HepG2 (cell line): ENCODE measurements at regions not wholly inside any gene's neighbourhood (a gene's known extent, or its start where the extent isn't known, plus 50 kb on each side); places are given as distances from the start of the nearest gene placed in this dataset.

Source experiments
- ATAC-seq: fragments of 200-7000 bp; cut with Tn5 transposase; 3 replicates; pipeline ENCODE4 v1.9.1; 2020; ENCODE audit warnings: mild to moderate bottlenecking, moderate library complexity
- BruUV-seq: library from RNA; stranded (reverse); fragments of 400-500 nt; replicated peaks from 2 replicates; lab custom pipeline; 2021; lab: Mats Ljungman, UMichigan
- CTCF ChIA-PET: fragments of 300-600 bp; formaldehyde crosslinking; extraction: SDS; loops from one replicate; lab custom pipeline; 2021; ENCODE audit warnings: low total read pairs, inconsistent platforms, low intra/inter-chr PET ratio; lab: Yijun Ruan, JAX
- POLR2A ChIA-PET: fragments of 350-600 bp; sonication (Branson Sonifier 250); formaldehyde crosslinking; loops from one replicate; lab custom pipeline; 2020; ENCODE audit warnings: antibody characterized with exemption, inconsistent platforms; lab: Yijun Ruan, JAX
- DNase-seq: peaks from one replicate; pipeline ENCODE4 v3.0.0-alpha.2; 2015; ENCODE audit warnings: low spot score
- FAIRE-seq: peaks from 3 replicates; lab custom pipeline; 2011; peaks lifted over from hg19 to GRCh38; lab: Jason Lieb, UNC
- H2AFZ ChIP-seq: one replicate; pipeline ENCODE4 v1.6.1; 2011; ENCODE audit warnings: low read length, inconsistent platforms
- H3K27ac ChIP-seq: fragments of 300-600 bp; 3 replicates; pipeline ENCODE4 v1.8.0; 2011; ENCODE audit warnings: mixed run types, mild to moderate bottlenecking, mixed read lengths, low read length, inconsistent platforms; ENCODE audit not compliant: insufficient read depth; ENCODE audit errors: extremely low read length
- H3K27me3 ChIP-seq, 2 experiments: fragments of 200-600 bp in 1 of 2; 2 replicates in 1 of 2; 3 replicates in 1 of 2; pipeline versions ENCODE4 v1.6.0 to v1.8.0; 2011; ENCODE audit warnings: low read length in 2 of 2, mild to moderate bottlenecking in 2 of 2, moderate library complexity in 2 of 2, inconsistent platforms in 1 of 2; ENCODE audit not compliant: insufficient read depth in 2 of 2, control insufficient read depth in 1 of 2
- H3K36me3 ChIP-seq, 2 experiments: fragments of 200-600 bp in 1 of 2; replicated peaks in 1 of 2; 2 replicates in 1 of 2; 3 replicates in 1 of 2; pipeline versions ENCODE4 v1.5.1 to v1.8.0; 2011; ENCODE audit warnings: low read length in 2 of 2, inconsistent platforms in 1 of 2; ENCODE audit not compliant: insufficient read depth in 2 of 2, control insufficient read depth in 1 of 2
- H3K4me1 ChIP-seq: 2 replicates; pipeline ENCODE4 v1.5.1; 2012; ENCODE audit warnings: low read length, inconsistent platforms; ENCODE audit not compliant: insufficient read depth
- H3K4me2 ChIP-seq: 2 replicates; pipeline ENCODE4 v1.6.0; 2011; ENCODE audit warnings: low read depth, low read length, inconsistent platforms
- H3K4me3 ChIP-seq, 3 experiments: fragments of 200-600 bp in 1 of 3; sonication (generic), shearing (Covaris generic) in 1 of 3; replicated peaks in 1 of 3; 2 replicates each; pipeline ENCODE4 v1.5.1; 2011 to 2016; ENCODE audit warnings: low read length in 3 of 3, inconsistent platforms in 2 of 3, low read depth in 2 of 3, mild to moderate bottlenecking in 2 of 3, control low read depth in 1 of 3, mixed read lengths in 1 of 3; ENCODE audit not compliant: insufficient read depth in 1 of 3
- H3K79me2 ChIP-seq: one replicate; pipeline ENCODE4 v1.6.1; 2011; ENCODE audit warnings: low read length, inconsistent platforms; ENCODE audit not compliant: insufficient read depth
- H3K9ac ChIP-seq: 2 replicates; pipeline ENCODE4 v1.6.0; 2011; ENCODE audit warnings: mild to moderate bottlenecking, low read depth, low read length, inconsistent platforms; ENCODE audit not compliant: insufficient read depth
- H3K9me3 ChIP-seq: 2 replicates; pipeline ENCODE4 v1.5.1; 2012; ENCODE audit warnings: mild to moderate bottlenecking, low read length
- H4K20me1 ChIP-seq: 2 replicates; pipeline ENCODE4 v1.6.0; 2011; ENCODE audit warnings: inconsistent platforms, mild to moderate bottlenecking, low read length, moderate library complexity; ENCODE audit not compliant: insufficient read depth
- ARHGAP35 ChIP-seq: sonication (generic); formaldehyde crosslinking; IDR thresholded peaks from 2 replicates; pipeline ENCODE4 v1.9.0; 2022; ENCODE audit warnings: mild to moderate bottlenecking, inconsistent platforms, moderate library complexity, missing genetic modification reagents, borderline replicate concordance
- EEA1 ChIP-seq: sonication (generic); formaldehyde crosslinking; IDR thresholded peaks from 2 replicates; pipeline ENCODE4 v1.5.1; 2020; ENCODE audit warnings: mild to moderate bottlenecking, missing genetic modification reagents, borderline replicate concordance
- IKZF1 ChIP-seq: fragments of 450-650 bp; IDR thresholded peaks from 2 replicates; pipeline ENCODE4 v1.7.1; 2016
- MEF2D ChIP-seq: sonication (generic); formaldehyde crosslinking; IDR thresholded peaks from 2 replicates; pipeline ENCODE4 v1.5.1; 2020; ENCODE audit warnings: mild to moderate bottlenecking, missing genetic modification reagents
- NAIF1 ChIP-seq: sonication (generic); formaldehyde crosslinking; IDR thresholded peaks from 2 replicates; pipeline ENCODE4 v1.5.0; 2020; ENCODE audit warnings: mild to moderate bottlenecking, missing genetic modification reagents, borderline replicate concordance
- NFATC3 ChIP-seq: sonication (generic); formaldehyde crosslinking; IDR thresholded peaks from 2 replicates; pipeline ENCODE4 v1.5.1; 2020; ENCODE audit warnings: mild to moderate bottlenecking, missing genetic modification reagents
- NFKB2 ChIP-seq: sonication (generic); formaldehyde crosslinking; IDR thresholded peaks from 2 replicates; pipeline ENCODE4 v1.4.0; 2020; ENCODE audit warnings: missing genetic modification reagents, borderline replicate concordance
- RCOR2 ChIP-seq: IDR thresholded peaks from 2 replicates; pipeline ENCODE4 v1.6.1; 2016; ENCODE audit warnings: missing biosample characterization, missing genetic modification reagents
- SRF ChIP-seq: IDR thresholded peaks from 2 replicates; pipeline ENCODE4 v1.6.1; 2011; ENCODE audit warnings: mild to moderate bottlenecking, low read depth, low read length, moderate library complexity
- ZFP36L1 ChIP-seq: sonication (generic); formaldehyde crosslinking; IDR thresholded peaks from 2 replicates; pipeline ENCODE4 v1.8.0; 2022; ENCODE audit warnings: mild to moderate bottlenecking, missing genetic modification reagents, moderate library complexity
- ZNF383 ChIP-seq: sonication (generic); formaldehyde crosslinking; IDR thresholded peaks from 2 replicates; pipeline ENCODE4 v1.4.0; 2020; ENCODE audit warnings: missing genetic modification reagents, mild to moderate bottlenecking, borderline replicate concordance
- ZNF652 ChIP-seq: IDR thresholded peaks from 2 replicates; pipeline ENCODE4 v1.6.1; 2016; ENCODE audit warnings: low read depth, borderline replicate concordance
- ZNF773 ChIP-seq: sonication (generic); formaldehyde crosslinking; IDR thresholded peaks from 2 replicates; pipeline ENCODE4 v1.4.0; 2020; ENCODE audit warnings: missing genetic modification reagents, borderline replicate concordance
- ZSCAN9 ChIP-seq: IDR thresholded peaks from 2 replicates; pipeline ENCODE4 v1.6.1; 2016; ENCODE audit warnings: borderline replicate concordance
- WGBS: methylation state at CpG from one replicate; pipeline ENCODE4 v1.1.6; 2017; ENCODE audit warnings: low lambda C conversion rate; 5-methylcytosine and 5-hydroxymethylcytosine counted together
- in situ Hi-C: cut with HindIII; loops from 2 replicates; pipeline ENCODE4 v1.10.0; 2017; ENCODE audit warnings: low pct_unique_long_range_greater_than_20kb; ENCODE audit not compliant: extremely low pct_ligation_motif_present
- intact Hi-C: fragments of 100-400 bp; cut with micrococcal nuclease; formaldehyde crosslinking; loops from one replicate; pipeline ENCODE4 v1.10.0; 2022; ENCODE audit not compliant: unreplicated experiment
- TF ChIP-seq, protein P1 (sequence below): sonication (generic); formaldehyde crosslinking; IDR thresholded peaks from 2 replicates; pipeline ENCODE4 v1.4.0; 2020; ENCODE audit warnings: mild to moderate bottlenecking, missing genetic modification reagents
- TF ChIP-seq, protein P2 (sequence below): sonication (generic); formaldehyde crosslinking; IDR thresholded peaks from 2 replicates; pipeline ENCODE4 v1.4.0; 2020; ENCODE audit warnings: missing genetic modification reagents, low read depth, mild to moderate bottlenecking, borderline replicate concordance
- TF ChIP-seq, protein P3 (sequence below): sonication (generic); formaldehyde crosslinking; IDR thresholded peaks from 2 replicates; pipeline ENCODE4 v1.9.0; 2021; ENCODE audit warnings: missing genetic modification reagents, mild to moderate bottlenecking, borderline replicate concordance
- TF ChIP-seq, protein P4 (sequence below): sonication (generic); formaldehyde crosslinking; IDR thresholded peaks from 2 replicates; pipeline ENCODE4 v1.4.0; 2020; ENCODE audit warnings: mild to moderate bottlenecking, low read depth, missing genetic modification reagents

DNA sequence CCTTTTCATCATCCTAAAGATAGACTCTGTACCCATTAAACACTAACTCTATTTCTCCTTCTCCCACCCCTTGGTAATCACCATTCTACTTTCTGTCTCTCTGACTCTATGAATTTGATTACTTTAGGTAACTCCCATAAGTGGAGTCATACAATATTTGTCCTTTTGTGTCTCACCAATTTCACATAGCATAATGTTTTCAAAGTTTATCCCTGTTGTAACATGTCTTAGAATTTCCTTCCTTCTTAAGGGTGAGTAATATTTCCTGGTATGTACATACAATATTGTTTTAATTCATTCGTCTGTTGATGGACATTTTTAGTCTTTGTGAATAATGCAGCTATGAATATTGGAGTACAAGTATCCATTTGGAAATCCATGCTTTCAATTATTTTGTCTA, 50.9 kb upstream of the CDCA7L start:
- in situ Hi-C loops = no loop called here
- no TSS peak for BruUV-seq
- intact Hi-C loops = no loop called here
- FAIRE-seq = no peak
- TF ChIP-seq MEF2D (CRISPR knock-in tag) = no peak
- no peak for TF ChIP-seq IKZF1
- TF ChIP-seq ZFP36L1 (CRISPR knock-in tag) = no peak
- TF ChIP-seq SRF = no peak
- TF ChIP-seq, protein P1, sequence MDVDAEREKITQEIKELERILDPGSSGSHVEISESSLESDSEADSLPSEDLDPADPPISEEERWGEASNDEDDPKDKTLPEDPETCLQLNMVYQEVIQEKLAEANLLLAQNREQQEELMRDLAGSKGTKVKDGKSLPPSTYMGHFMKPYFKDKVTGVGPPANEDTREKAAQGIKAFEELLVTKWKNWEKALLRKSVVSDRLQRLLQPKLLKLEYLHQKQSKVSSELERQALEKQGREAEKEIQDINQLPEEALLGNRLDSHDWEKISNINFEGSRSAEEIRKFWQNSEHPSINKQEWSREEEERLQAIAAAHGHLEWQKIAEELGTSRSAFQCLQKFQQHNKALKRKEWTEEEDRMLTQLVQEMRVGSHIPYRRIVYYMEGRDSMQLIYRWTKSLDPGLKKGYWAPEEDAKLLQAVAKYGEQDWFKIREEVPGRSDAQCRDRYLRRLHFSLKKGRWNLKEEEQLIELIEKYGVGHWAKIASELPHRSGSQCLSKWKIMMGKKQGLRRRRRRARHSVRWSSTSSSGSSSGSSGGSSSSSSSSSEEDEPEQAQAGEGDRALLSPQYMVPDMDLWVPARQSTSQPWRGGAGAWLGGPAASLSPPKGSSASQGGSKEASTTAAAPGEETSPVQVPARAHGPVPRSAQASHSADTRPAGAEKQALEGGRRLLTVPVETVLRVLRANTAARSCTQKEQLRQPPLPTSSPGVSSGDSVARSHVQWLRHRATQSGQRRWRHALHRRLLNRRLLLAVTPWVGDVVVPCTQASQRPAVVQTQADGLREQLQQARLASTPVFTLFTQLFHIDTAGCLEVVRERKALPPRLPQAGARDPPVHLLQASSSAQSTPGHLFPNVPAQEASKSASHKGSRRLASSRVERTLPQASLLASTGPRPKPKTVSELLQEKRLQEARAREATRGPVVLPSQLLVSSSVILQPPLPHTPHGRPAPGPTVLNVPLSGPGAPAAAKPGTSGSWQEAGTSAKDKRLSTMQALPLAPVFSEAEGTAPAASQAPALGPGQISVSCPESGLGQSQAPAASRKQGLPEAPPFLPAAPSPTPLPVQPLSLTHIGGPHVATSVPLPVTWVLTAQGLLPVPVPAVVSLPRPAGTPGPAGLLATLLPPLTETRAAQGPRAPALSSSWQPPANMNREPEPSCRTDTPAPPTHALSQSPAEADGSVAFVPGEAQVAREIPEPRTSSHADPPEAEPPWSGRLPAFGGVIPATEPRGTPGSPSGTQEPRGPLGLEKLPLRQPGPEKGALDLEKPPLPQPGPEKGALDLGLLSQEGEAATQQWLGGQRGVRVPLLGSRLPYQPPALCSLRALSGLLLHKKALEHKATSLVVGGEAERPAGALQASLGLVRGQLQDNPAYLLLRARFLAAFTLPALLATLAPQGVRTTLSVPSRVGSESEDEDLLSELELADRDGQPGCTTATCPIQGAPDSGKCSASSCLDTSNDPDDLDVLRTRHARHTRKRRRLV (CRISPR knock-in tag) = no peak
- TF ChIP-seq, protein P2, sequence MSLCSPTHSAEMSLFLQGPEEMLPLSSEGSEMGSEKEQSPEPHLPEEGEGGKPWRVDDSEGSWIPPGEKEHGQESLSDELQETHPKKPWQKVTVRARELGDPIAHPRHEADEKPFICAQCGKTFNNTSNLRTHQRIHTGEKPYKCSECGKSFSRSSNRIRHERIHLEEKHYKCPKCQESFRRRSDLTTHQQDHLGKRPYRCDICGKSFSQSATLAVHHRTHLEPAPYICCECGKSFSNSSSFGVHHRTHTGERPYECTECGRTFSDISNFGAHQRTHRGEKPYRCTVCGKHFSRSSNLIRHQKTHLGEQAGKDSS (CRISPR knock-in tag) = no peak
- TF ChIP-seq ZNF652 = no peak
- TF ChIP-seq ARHGAP35 = no peak
- TF ChIP-seq ZNF773 (CRISPR knock-in tag) = no peak
- no peak for TF ChIP-seq NFATC3 (CRISPR knock-in tag)
- TF ChIP-seq NFKB2 = no peak
- TF ChIP-seq, protein P3, sequence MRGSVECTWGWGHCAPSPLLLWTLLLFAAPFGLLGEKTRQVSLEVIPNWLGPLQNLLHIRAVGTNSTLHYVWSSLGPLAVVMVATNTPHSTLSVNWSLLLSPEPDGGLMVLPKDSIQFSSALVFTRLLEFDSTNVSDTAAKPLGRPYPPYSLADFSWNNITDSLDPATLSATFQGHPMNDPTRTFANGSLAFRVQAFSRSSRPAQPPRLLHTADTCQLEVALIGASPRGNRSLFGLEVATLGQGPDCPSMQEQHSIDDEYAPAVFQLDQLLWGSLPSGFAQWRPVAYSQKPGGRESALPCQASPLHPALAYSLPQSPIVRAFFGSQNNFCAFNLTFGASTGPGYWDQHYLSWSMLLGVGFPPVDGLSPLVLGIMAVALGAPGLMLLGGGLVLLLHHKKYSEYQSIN (CRISPR knock-in tag) = no peak
- TF ChIP-seq ZNF383 (CRISPR knock-in tag) = no peak
- TF ChIP-seq ZSCAN9 = no peak
- TF ChIP-seq RCOR2 (CRISPR knock-in tag) = no peak
- TF ChIP-seq NAIF1 = no peak
- TF ChIP-seq, protein P4, sequence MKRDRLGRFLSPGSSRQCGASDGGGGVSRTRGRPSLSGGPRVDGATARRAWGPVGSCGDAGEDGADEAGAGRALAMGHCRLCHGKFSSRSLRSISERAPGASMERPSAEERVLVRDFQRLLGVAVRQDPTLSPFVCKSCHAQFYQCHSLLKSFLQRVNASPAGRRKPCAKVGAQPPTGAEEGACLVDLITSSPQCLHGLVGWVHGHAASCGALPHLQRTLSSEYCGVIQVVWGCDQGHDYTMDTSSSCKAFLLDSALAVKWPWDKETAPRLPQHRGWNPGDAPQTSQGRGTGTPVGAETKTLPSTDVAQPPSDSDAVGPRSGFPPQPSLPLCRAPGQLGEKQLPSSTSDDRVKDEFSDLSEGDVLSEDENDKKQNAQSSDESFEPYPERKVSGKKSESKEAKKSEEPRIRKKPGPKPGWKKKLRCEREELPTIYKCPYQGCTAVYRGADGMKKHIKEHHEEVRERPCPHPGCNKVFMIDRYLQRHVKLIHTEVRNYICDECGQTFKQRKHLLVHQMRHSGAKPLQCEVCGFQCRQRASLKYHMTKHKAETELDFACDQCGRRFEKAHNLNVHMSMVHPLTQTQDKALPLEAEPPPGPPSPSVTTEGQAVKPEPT (CRISPR knock-in tag) = no peak
- no peak for TF ChIP-seq EEA1
- no peaks in the 10 kb centered on the region for H3K79me2 ChIP-seq
- no peaks in the 10 kb centered on the region for H4K20me1 ChIP-seq
- H2AFZ ChIP-seq = no peak overlapping the region
- no peak for DNase-seq
- H3K9me3 ChIP-seq = no peaks in the 10 kb centered on the region
- H3K4me1 ChIP-seq = no peaks in the 10 kb centered on the region
- CTCF ChIA-PET = no interaction called here
- no peaks in the 10 kb centered on the region for H3K36me3 ChIP-seq
- ATAC-seq = no peak
- H3K27ac ChIP-seq = no peak overlapping the region
- no peak overlapping the region for H3K9ac ChIP-seq
- POLR2A ChIA-PET = no interaction called here
- H3K4me3 ChIP-seq = no peak overlapping the region
- H3K4me2 ChIP-seq = no peak overlapping the region
- H3K27me3 ChIP-seq = no peaks in the 10 kb centered on the region
- WGBS = 11% methylated on average over 1 of the region's 1 CpG
